ENCODE measurements at regions not wholly inside any gene's neighbourhood (a gene's known extent, or its start where the extent isn't known, plus 50 kb on each side); places are given as distances from the start of the nearest gene placed in this dataset.

- H3K4me3 ChIP-seq (ENCODE audit: low read depth, low read length) = no peak overlapping the region
- no peak for TF ChIP-seq CTCF (IDR thresholded peaks at IDR 0.05; ENCODE audit: borderline replicate concordance, insufficient read depth, low read depth, low read length)
Measured at GRCh38 chr2:9768388-9768787, 74.9 kb upstream of the TAF1B start.

- TF ChIP-seq CTCF (IDR thresholded peaks at IDR 0.05; ENCODE audit: borderline replicate concordance, insufficient read depth, low read depth, low read length) = no peak
- no peak overlapping the region for H3K4me3 ChIP-seq (ENCODE audit: low read depth, low read length)
Measured at GRCh38 chr2:9769171-9770005, 73.9 kb upstream of the TAF1B start.

- no peak overlapping the region for H3K4me3 ChIP-seq (ENCODE audit: low read depth, low read length)
- no peak for TF ChIP-seq CTCF (IDR thresholded peaks at IDR 0.05; ENCODE audit: borderline replicate concordance, insufficient read depth, low read depth, low read length)
Measured at GRCh38 chr2:9770006-9770307, 73.3 kb upstream of the TAF1B start.

- peak; percentile 82 for TF ChIP-seq CTCF (IDR thresholded peaks at IDR 0.05; ENCODE audit: borderline replicate concordance, insufficient read depth, low read depth, low read length)
- H3K4me3 ChIP-seq (ENCODE audit: low read depth, low read length) = no peak overlapping the region
Measured at GRCh38 chr2:9770308-9771100, 72.8 kb upstream of the TAF1B start.

GRCh38 chr2:9771101-9771449, 72.2 kb upstream of the TAF1B start:
- no peak overlapping the region for H3K4me3 ChIP-seq (ENCODE audit: low read depth, low read length)
- TF ChIP-seq CTCF (IDR thresholded peaks at IDR 0.05; ENCODE audit: borderline replicate concordance, insufficient read depth, low read depth, low read length) = no peak

- H3K4me3 ChIP-seq (ENCODE audit: low read depth, low read length) = no peak overlapping the region
- no peak for TF ChIP-seq CTCF (IDR thresholded peaks at IDR 0.05; ENCODE audit: borderline replicate concordance, insufficient read depth, low read depth, low read length)
Measured at GRCh38 chr2:9771481-9772017, 71.7 kb upstream of the TAF1B start.

All from GM12875 (cell line).